Cardiac fibroblast (primary cell): ENCODE measurements at regions not wholly inside any gene's neighbourhood (a gene's known extent, or its start where the extent isn't known, plus 50 kb on each side); places are given as distances from the start of the nearest gene placed in this dataset.

Experiments
- DNase-seq, 2 donors: peaks; one replicate each; pipeline versions ENCODE4 v3.0.0 to v3.0.0-alpha.2; 2010; ENCODE audit warnings: low read depth in 2 of 2
- H3K4me3 ChIP-seq, 2 donors: replicated peaks in 1 of 2; 1 replicate in 1 of 2; 2 replicates in 1 of 2; pipeline ENCODE4 v1.5.1; 2011; ENCODE audit warnings: low read depth in 2 of 2, low read length in 2 of 2, mild to moderate bottlenecking in 2 of 2, moderate library complexity in 1 of 2
- CTCF ChIP-seq: IDR thresholded peaks from one replicate; pipeline ENCODE4 v1.5.1; 2011; ENCODE audit warnings: low read depth, mild to moderate bottlenecking, low read length, inconsistent platforms

DNA sequence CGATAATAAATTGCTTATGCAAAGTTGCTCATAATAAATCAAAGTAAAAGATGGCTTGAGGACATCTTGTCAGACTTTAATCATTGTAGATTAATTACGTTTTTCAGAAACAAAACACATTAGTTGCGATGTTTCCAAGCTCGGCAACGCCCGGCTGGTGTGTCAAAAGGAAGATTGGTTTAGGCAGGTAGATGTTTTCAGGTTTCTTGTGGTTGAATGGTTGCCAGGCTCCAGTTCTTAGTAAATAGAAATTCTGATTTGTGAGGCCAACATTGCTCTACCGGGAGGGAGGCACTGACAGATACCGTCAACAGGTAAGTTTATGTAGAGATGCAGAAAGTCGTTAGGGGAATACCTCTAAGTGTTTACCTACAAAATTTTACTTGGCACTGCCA, 280.3 kb downstream of the NPR3 start:
- no peak overlapping the region for H3K4me3 ChIP-seq
- DNase-seq = no peak
- TF ChIP-seq CTCF = no peak

- DNase-seq = no peak
- TF ChIP-seq CTCF = no peak
- H3K4me3 ChIP-seq = no peak overlapping the region
These were observed 285.2 kb downstream of the NPR3 start for GRCh38 chr5:32996336-32996735.

DNA sequence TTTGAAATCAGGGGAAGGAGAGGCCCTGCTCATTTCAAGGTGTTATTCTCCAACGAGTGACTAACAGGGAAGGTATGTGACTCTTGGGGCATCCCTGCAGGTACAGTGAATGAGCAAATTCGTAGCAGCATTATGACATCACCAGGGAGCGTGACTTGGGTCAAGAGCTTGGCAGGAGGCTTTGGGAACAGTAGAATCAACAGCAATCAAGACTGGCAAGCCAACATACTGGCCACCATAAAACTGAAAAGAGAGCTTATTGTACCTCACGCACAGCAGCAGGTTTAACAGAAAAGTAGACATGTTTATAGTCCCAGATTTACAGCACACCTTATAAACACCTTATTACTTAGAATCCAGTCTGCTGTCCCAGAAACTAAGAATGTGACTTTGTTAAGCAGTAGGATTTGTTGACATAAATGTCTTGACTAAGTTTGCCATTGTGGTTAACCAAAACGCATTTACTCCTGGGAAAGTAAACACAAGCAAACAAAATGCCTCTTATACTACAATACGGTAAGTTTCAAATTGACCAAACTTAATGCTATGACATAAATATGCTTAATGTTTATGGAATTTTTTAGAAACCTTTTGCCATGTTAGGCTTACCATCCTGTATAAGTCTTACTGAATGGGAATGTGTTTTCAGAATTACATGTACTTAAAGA, 297.8 kb downstream of the NPR3 start:
- no peak for TF ChIP-seq CTCF
- H3K4me3 ChIP-seq = no peak overlapping the region
- DNase-seq = no peak

DNA sequence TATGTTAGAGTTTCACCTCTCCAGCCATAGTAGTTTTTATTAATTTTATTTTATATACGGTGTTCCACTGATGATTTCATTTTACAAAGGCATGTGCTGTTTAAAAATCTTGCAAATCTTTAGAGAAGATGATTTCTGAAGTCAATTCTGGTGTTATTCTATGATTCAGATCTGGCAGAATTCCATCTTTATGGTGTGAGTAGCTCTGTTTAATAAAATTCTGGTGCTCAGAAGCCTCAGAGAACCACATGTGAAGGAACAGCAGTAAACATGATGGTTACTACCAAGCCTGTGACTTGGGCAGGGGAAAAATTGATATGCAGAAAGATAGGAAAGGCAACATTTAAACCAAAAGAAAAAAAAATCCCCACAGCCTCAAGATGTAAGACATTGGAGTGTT, 299.7 kb downstream of the NPR3 start:
- no peak for TF ChIP-seq CTCF
- DNase-seq = peak in 1 of 2 donors; percentile 60
- H3K4me3 ChIP-seq = no peak overlapping the region

GRCh38 chr5:33011801-33012200, 300.7 kb downstream of the NPR3 start:
- no peak overlapping the region for H3K4me3 ChIP-seq
- DNase-seq = no peak
- no peak for TF ChIP-seq CTCF

GRCh38 chr5:33023649-33024048, 312.5 kb downstream of the NPR3 start:
- TF ChIP-seq CTCF = no peak
- peak in 1 of 2 donors; percentile 15 for DNase-seq
- H3K4me3 ChIP-seq = no peak overlapping the region
